H1 (cell line): ENCODE measurements at regions not wholly inside any gene's neighbourhood (a gene's known extent, or its start where the extent isn't known, plus 50 kb on each side); places are given as distances from the start of the nearest gene placed in this dataset.
A peak's percentile ranks its signal among the peaks of the same experiment; 100 is the strongest.

Experiments
- CTCF ChIA-PET: fragments of 300-600 bp; sonication (Branson Sonifier 250); formaldehyde crosslinking; loops from one replicate; lab custom pipeline; 2021; ENCODE audit not compliant: partially characterized antibody; lab: Charles Lee
- POLR2A ChIA-PET: fragments of 300-600 bp; sonication (Branson Sonifier 250); formaldehyde crosslinking; loops from one replicate; lab custom pipeline; 2021; ENCODE audit warnings: inconsistent platforms; ENCODE audit not compliant: partially characterized antibody; lab: Charles Lee
- DNase-seq, 2 experiments: peaks; one replicate each; pipeline versions ENCODE4 v3.0.0 to v3.0.0-alpha.2; 2010 to 2022; ENCODE audit warnings: low spot score in 2 of 2, low read depth in 1 of 2, mixed read lengths in 1 of 2
- FAIRE-seq: peaks from 2 replicates; lab custom pipeline; 2011; peaks lifted over from hg19 to GRCh38; lab: Jason Lieb, UNC
- H2AFZ ChIP-seq: 2 replicates; pipeline ENCODE4 v1.8.1; 2012; ENCODE audit warnings: low read length, inconsistent platforms
- H2AK5ac ChIP-seq: 2 replicates; pipeline ENCODE4 v1.6.1; 2013; ENCODE audit warnings: low read depth, low read length
- H2BK120ac ChIP-seq: replicated peaks from 2 replicates; pipeline ENCODE3; 2013; ENCODE audit warnings: low read depth, low read length, inconsistent platforms
- H2BK12ac ChIP-seq: 2 replicates; pipeline ENCODE4 v1.6.1; 2013; ENCODE audit warnings: low read depth, low read length
- H2BK15ac ChIP-seq: 2 replicates; pipeline ENCODE4 v1.6.1; 2013; ENCODE audit warnings: low read length
- H2BK20ac ChIP-seq: 2 replicates; pipeline ENCODE4 v1.6.1; 2013; ENCODE audit warnings: low read length
- H2BK5ac ChIP-seq: 2 replicates; pipeline ENCODE4 v1.6.1; 2013; ENCODE audit warnings: low read depth, low read length
- H3K14ac ChIP-seq: 2 replicates; pipeline ENCODE4 v1.6.1; 2013; ENCODE audit warnings: inconsistent platforms; ENCODE audit not compliant: insufficient read length
- H3K18ac ChIP-seq: 2 replicates; pipeline ENCODE4 v1.6.1; 2013; ENCODE audit warnings: low read length; ENCODE audit errors: extremely low read depth
- H3K23ac ChIP-seq: 2 replicates; pipeline ENCODE4 v1.6.1; 2013; ENCODE audit warnings: inconsistent platforms; ENCODE audit not compliant: insufficient read length
- H3K23me2 ChIP-seq: 2 replicates; pipeline ENCODE4 v1.6.1; 2013; ENCODE audit warnings: low read depth, low read length
- H3K27ac ChIP-seq: 2 replicates; pipeline ENCODE4 v1.6.1; 2011; ENCODE audit warnings: low read depth, low read length, inconsistent platforms
- H3K27me3 ChIP-seq, 4 experiments: replicated peaks in 1 of 4; 1 replicate in 1 of 4; 2 replicates in 3 of 4; pipeline versions ENCODE4 v1.6.1 to v1.8.1; 2011 to 2013; ENCODE audit warnings: low read length in 3 of 4, mild to moderate bottlenecking in 3 of 4, inconsistent platforms in 2 of 4, mixed read lengths in 2 of 4, moderate library complexity in 1 of 4; ENCODE audit not compliant: control insufficient read depth in 3 of 4, insufficient read depth in 3 of 4; ENCODE audit errors: extremely low read depth in 1 of 4
- H3K36me3 ChIP-seq, 4 experiments: 2 replicates each; pipeline versions ENCODE4 v1.6.1 to v1.8.1; 2011 to 2013; ENCODE audit warnings: mild to moderate bottlenecking in 4 of 4, low read length in 3 of 4, moderate library complexity in 2 of 4, control low read depth in 1 of 4, inconsistent platforms in 1 of 4; ENCODE audit not compliant: insufficient read depth in 4 of 4, control insufficient read depth in 2 of 4
- H3K4ac ChIP-seq: replicated peaks from 2 replicates; pipeline ENCODE3; 2013; ENCODE audit warnings: low read length, low read depth, mixed read lengths, inconsistent platforms; ENCODE audit not compliant: insufficient read length
- H3K4me1 ChIP-seq, 4 experiments: replicated peaks in 1 of 4; 1 replicate in 1 of 4; 2 replicates in 3 of 4; pipeline versions ENCODE4 v1.6.1 to v1.8.1; 2011 to 2013; ENCODE audit warnings: low read length in 3 of 4, inconsistent platforms in 2 of 4, mixed read lengths in 1 of 4; ENCODE audit not compliant: insufficient read depth in 4 of 4, control insufficient read depth in 3 of 4
- H3K4me2 ChIP-seq, 2 experiments: 2 replicates each; pipeline versions ENCODE4 v1.6.1 to v1.8.1; 2011 to 2013; ENCODE audit warnings: low read depth in 2 of 2, low read length in 2 of 2, control low read depth in 1 of 2, inconsistent platforms in 1 of 2, mild to moderate bottlenecking in 1 of 2; ENCODE audit not compliant: insufficient read depth in 1 of 2
- H3K4me3 ChIP-seq, 4 experiments: fragments of 200-600, 300-600 bp in 1 of 4; sonication (generic), shearing (Covaris generic), sonication (Bioruptor Twin) in 1 of 4; 2 replicates each; pipeline versions ENCODE4 v1.5.1 to v1.8.1; 2011 to 2016; ENCODE audit warnings: low read length in 4 of 4, low read depth in 3 of 4, control low read depth in 2 of 4, inconsistent platforms in 2 of 4, mild to moderate bottlenecking in 2 of 4, mixed read lengths in 1 of 4, moderate library complexity in 1 of 4; ENCODE audit not compliant: insufficient read depth in 2 of 4; ENCODE audit errors: extremely low read depth in 1 of 4
- H3K56ac ChIP-seq: replicated peaks from 2 replicates; pipeline ENCODE3; 2013; ENCODE audit warnings: low read depth, mild to moderate bottlenecking, mixed read lengths, low read length, inconsistent platforms; ENCODE audit not compliant: insufficient read length
- H3K79me1 ChIP-seq: 2 replicates; pipeline ENCODE4 v1.6.1; 2013; ENCODE audit warnings: low read depth, low read length, control low read depth
- H3K79me2 ChIP-seq, 2 experiments: 2 replicates each; pipeline versions ENCODE4 v1.6.1 to v1.8.1; 2012 to 2013; ENCODE audit warnings: low read length in 2 of 2, mild to moderate bottlenecking in 2 of 2, inconsistent platforms in 1 of 2; ENCODE audit not compliant: insufficient read depth in 2 of 2, control insufficient read depth in 1 of 2
- H3K9ac ChIP-seq, 4 experiments: replicated peaks in 1 of 4; 1 replicate in 1 of 4; 2 replicates in 3 of 4; pipeline versions ENCODE4 v1.6.1 to v1.8.1; 2011 to 2013; ENCODE audit warnings: low read depth in 3 of 4, low read length in 3 of 4, control low read depth in 2 of 4, mild to moderate bottlenecking in 2 of 4, moderate library complexity in 2 of 4, inconsistent platforms in 1 of 4; ENCODE audit errors: extremely low read depth in 1 of 4
- H3K9me3 ChIP-seq, 2 experiments: 2 replicates each; pipeline versions ENCODE4 v1.6.1 to v1.8.1; 2012 to 2013; ENCODE audit warnings: mild to moderate bottlenecking in 2 of 2, moderate library complexity in 2 of 2, control low read depth in 1 of 2, inconsistent platforms in 1 of 2, low read depth in 1 of 2, low read length in 1 of 2, mixed read lengths in 1 of 2; ENCODE audit not compliant: insufficient read depth in 2 of 2
- H4K20me1 ChIP-seq, 2 experiments: replicated peaks in 1 of 2; 2 replicates each; pipeline versions ENCODE3 to v1.8.1; 2011 to 2013; ENCODE audit warnings: inconsistent platforms in 2 of 2, low read length in 2 of 2, mild to moderate bottlenecking in 1 of 2; ENCODE audit not compliant: insufficient read depth in 2 of 2, control insufficient read depth in 1 of 2
- H4K5ac ChIP-seq: 2 replicates; pipeline ENCODE4 v1.6.1; 2013; ENCODE audit warnings: low read length, low read depth, mixed read lengths, inconsistent platforms; ENCODE audit not compliant: insufficient read length
- H4K8ac ChIP-seq: 2 replicates; pipeline ENCODE4 v1.8.0; 2013; ENCODE audit warnings: mild to moderate bottlenecking, moderate library complexity, low read length, inconsistent platforms; ENCODE audit not compliant: insufficient read depth; ENCODE audit errors: extremely low read depth
- H4K91ac ChIP-seq: replicated peaks from 2 replicates; pipeline ENCODE3; 2013; ENCODE audit warnings: low read length, mixed read lengths, inconsistent platforms; ENCODE audit not compliant: insufficient read length
- CTCF ChIP-seq, 3 experiments: IDR thresholded peaks; 1 replicate in 2 of 3; 2 replicates in 1 of 3; pipeline versions ENCODE4 v1.5.1 to v1.6.1; 2011; ENCODE audit warnings: low read length in 3 of 3, mild to moderate bottlenecking in 3 of 3, inconsistent platforms in 2 of 3, low read depth in 1 of 3, moderate library complexity in 1 of 3; ENCODE audit not compliant: insufficient read depth in 1 of 3; ENCODE audit errors: control extremely low read depth in 1 of 3
- NANOG ChIP-seq: IDR thresholded peaks from 2 replicates; pipeline ENCODE4 v1.6.1; 2011; ENCODE audit warnings: low read length, low read depth, mild to moderate bottlenecking, inconsistent platforms; ENCODE audit not compliant: insufficient read depth, poor library complexity, severe bottlenecking
- NRF1 ChIP-seq: IDR thresholded peaks from 2 replicates; pipeline ENCODE4 v1.6.1; 2011; ENCODE audit warnings: mild to moderate bottlenecking, low read depth, low read length, improper control_type of control experiment
- RAD21 ChIP-seq, 2 experiments: IDR thresholded peaks in 1 of 2; conservative IDR thresholded peaks in 1 of 2; 2 replicates each; pipeline ENCODE4 v1.6.1; 2011; ENCODE audit warnings: low read depth in 2 of 2, low read length in 2 of 2, improper control_type of control experiment in 1 of 2, inconsistent platforms in 1 of 2, mild to moderate bottlenecking in 1 of 2, moderate library complexity in 1 of 2
- SRF ChIP-seq: IDR thresholded peaks from 2 replicates; pipeline ENCODE4 v1.6.1; 2011; ENCODE audit warnings: mild to moderate bottlenecking, low read depth, low read length, moderate library complexity
- TCF12 ChIP-seq: IDR thresholded peaks from 2 replicates; pipeline ENCODE4 v1.6.1; 2011; ENCODE audit warnings: low read depth, mild to moderate bottlenecking, low read length
- WGBS, 2 experiments: shearing (Covaris generic) in 1 of 2; methylation state at CpG; one replicate each; pipeline versions ENCODE4 v1.1.6 to v1.1.7; 2013 to 2015; ENCODE audit warnings: low lambda C conversion rate in 2 of 2, mixed read lengths in 2 of 2, inconsistent platforms in 1 of 2, low coverage in 1 of 2, missing lambda C conversion rate in 1 of 2; ENCODE audit not compliant: insufficient replicate concordance in 2 of 2, insufficient coverage in 1 of 2, insufficient read length in 1 of 2; ENCODE audit errors: extremely low coverage in 1 of 2, missing lambda C conversion rate in 1 of 2; 5-methylcytosine and 5-hydroxymethylcytosine counted together

DNA sequence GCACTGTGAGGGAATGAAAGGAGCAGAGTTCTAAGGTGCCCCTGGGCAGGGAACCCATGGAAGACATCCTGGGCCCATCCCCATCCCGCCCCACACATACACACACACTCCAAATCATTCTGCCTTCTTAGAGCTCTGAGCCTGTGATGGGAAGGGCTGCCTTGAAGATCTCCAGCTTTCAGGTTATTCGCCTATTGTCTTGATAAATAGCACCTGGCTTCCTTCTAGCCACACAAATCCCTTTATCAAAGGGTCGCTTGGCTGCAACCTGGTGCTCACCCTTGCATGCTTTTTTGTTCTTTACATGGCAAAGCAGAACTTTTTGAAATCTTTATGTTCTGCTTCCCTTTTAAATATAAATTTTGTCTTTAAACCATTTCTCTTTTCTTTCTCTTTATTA is 112.2 kb upstream of the TMTC1 start:
- peak overlapping the region; percentile 1 for H4K91ac ChIP-seq
- no peak overlapping the region for H4K5ac ChIP-seq
- 0 out of 2 replicates have a peak, but pooled peaks have one; percentile 66 for TF ChIP-seq TCF12
- no peak for TF ChIP-seq CTCF (IDR thresholded peaks at IDR 0.05; ENCODE audit: control extremely low read depth in 1 of 3, insufficient read depth in 1 of 3, low read depth in 1 of 3, low read length in 3 of 3)
- no peak for TF ChIP-seq NRF1
- TF ChIP-seq SRF = no peak
- no peak for TF ChIP-seq NANOG
- TF ChIP-seq RAD21 (IDR thresholded peaks at IDR 0.05 in 1 of 2, conservative IDR thresholded peaks at IDR 0.05 in 1 of 2; ENCODE audit: low read depth in 2 of 2, low read length in 2 of 2) = 0 out of 4 replicates have a peak, but pooled peaks of 1 of the 2 experiments have one; percentile 2
- WGBS, 2 experiments = 81% methylated on average over 3 of the region's 3 CpGs; no CpG with 5 or more reads in 1 of the 2 experiments
- H3K27ac ChIP-seq = no peak overlapping the region; the same call in 1 of the 2 replicates
- CTCF ChIA-PET = interaction anchor here (0.7 to 1.3 kb wide), 2 partner anchors 14 to 918 kb away, joined by 3 read pairs; no protein-coding TSS in a partner anchor
- H3K23me2 ChIP-seq = no peaks in the 10 kb centered on the region
- no peak overlapping the region for H4K8ac ChIP-seq
- DNase-seq = no peak
- no peaks in the 10 kb centered on the region for H3K36me3 ChIP-seq
- H2BK120ac ChIP-seq = no peak overlapping the region
- no peak overlapping the region for H3K4me3 ChIP-seq
- H3K4me1 ChIP-seq = peaks cover 0 to 5% (median 3%) of the 10 kb centered on the region in 4 experiments; a peak in 6 of 7 replicates
- H3K9me3 ChIP-seq = no peaks in the 10 kb centered on the region
- H3K14ac ChIP-seq = no peak overlapping the region
- H2BK5ac ChIP-seq = peak overlapping the region; percentile 54; the same call in 1 of the 2 replicates
- no peak overlapping the region for H3K4me2 ChIP-seq
- H2BK12ac ChIP-seq = no peak overlapping the region
- no peak overlapping the region for H3K9ac ChIP-seq
- no peaks in the 10 kb centered on the region for H3K79me2 ChIP-seq
- H4K20me1 ChIP-seq = no peaks in the 10 kb centered on the region
- no peak overlapping the region for H3K56ac ChIP-seq
- no peaks in the 10 kb centered on the region for H3K27me3 ChIP-seq
- H3K23ac ChIP-seq = no peak overlapping the region
- peak overlapping the region; percentile 73; the same call in 1 of the 2 replicates for H2BK20ac ChIP-seq
- H2BK15ac ChIP-seq = no peak overlapping the region
- no peak overlapping the region for H2AK5ac ChIP-seq
- H3K18ac ChIP-seq = no peak overlapping the region
- H2AFZ ChIP-seq = no peak overlapping the region
- POLR2A ChIA-PET = no interaction called here
- no peaks in the 10 kb centered on the region for H3K79me1 ChIP-seq
- peak overlapping the region; percentile 8 for H3K4ac ChIP-seq
- no peak for FAIRE-seq
